Mesendoderm (in vitro differentiated cells): ENCODE measurements at regions not wholly inside any gene's neighbourhood (a gene's known extent, or its start where the extent isn't known, plus 50 kb on each side); places are given as distances from the start of the nearest gene placed in this dataset.

Experiments
- DNase-seq: peaks from one replicate; pipeline ENCODE4 v3.0.0; 2013
- H2AK5ac ChIP-seq: 2 replicates; pipeline ENCODE4 v1.6.1; 2013; ENCODE audit warnings: low read length, inconsistent platforms
- H2BK120ac ChIP-seq: 2 replicates; pipeline ENCODE4 v1.6.1; 2013; ENCODE audit warnings: low read depth, mild to moderate bottlenecking, low read length, moderate library complexity, mixed read lengths
- H2BK15ac ChIP-seq: replicated peaks from 2 replicates; pipeline ENCODE4 v1.6.1; 2013; ENCODE audit warnings: low read depth, mild to moderate bottlenecking, moderate library complexity
- H2BK5ac ChIP-seq: 2 replicates; pipeline ENCODE4 v1.6.1; 2013; ENCODE audit warnings: low read length, inconsistent platforms
- H3K18ac ChIP-seq: 2 replicates; pipeline ENCODE4 v1.6.1; 2013; ENCODE audit warnings: mild to moderate bottlenecking, low read length, mixed read lengths
- H3K23ac ChIP-seq: one replicate; pipeline ENCODE4 v1.6.1; 2013; ENCODE audit warnings: low read length
- H3K27ac ChIP-seq: 2 replicates; pipeline ENCODE4 v1.5.1; 2013; ENCODE audit warnings: low read depth, mild to moderate bottlenecking, inconsistent platforms, low read length, moderate library complexity
- H3K27me3 ChIP-seq: 2 replicates; pipeline ENCODE4 v1.6.1; 2013; ENCODE audit warnings: low read length, control low read depth, mild to moderate bottlenecking, inconsistent platforms; ENCODE audit not compliant: insufficient read depth, poor library complexity
- H3K36me3 ChIP-seq: 2 replicates; pipeline ENCODE4 v1.6.1; 2013; ENCODE audit warnings: low read length, inconsistent platforms; ENCODE audit not compliant: control insufficient read depth, insufficient read depth
- H3K4ac ChIP-seq: one replicate; pipeline ENCODE4 v1.6.1; 2013; ENCODE audit warnings: low read depth, mild to moderate bottlenecking, low read length, moderate library complexity
- H3K4me1 ChIP-seq: 2 replicates; pipeline ENCODE4 v1.6.1; 2013; ENCODE audit warnings: low read depth, low read length, inconsistent platforms; ENCODE audit not compliant: control insufficient read depth
- H3K4me2 ChIP-seq: 2 replicates; pipeline ENCODE4 v1.6.1; 2013; ENCODE audit warnings: low read length
- H3K4me3 ChIP-seq: 2 replicates; pipeline ENCODE4 v1.5.1; 2013; ENCODE audit warnings: mild to moderate bottlenecking, low read length
- H3K56ac ChIP-seq: one replicate; pipeline ENCODE4 v1.6.1; 2013; ENCODE audit warnings: low read length
- H3K79me1 ChIP-seq: 2 replicates; pipeline ENCODE4 v1.6.1; 2013; ENCODE audit warnings: low read length, inconsistent platforms
- H3K79me2 ChIP-seq: 2 replicates; pipeline ENCODE4 v1.6.1; 2013; ENCODE audit warnings: mild to moderate bottlenecking, low read length; ENCODE audit not compliant: control insufficient read depth, insufficient read depth
- H3K9ac ChIP-seq: 2 replicates; pipeline ENCODE4 v1.6.1; 2013; ENCODE audit warnings: low read length, inconsistent platforms
- H4K5ac ChIP-seq: one replicate; pipeline ENCODE4 v1.6.1; 2013; ENCODE audit warnings: low read length
- H4K8ac ChIP-seq: one replicate; pipeline ENCODE4 v1.6.1; 2013; ENCODE audit warnings: low read depth, mild to moderate bottlenecking, control low read depth, low read length, moderate library complexity
- WGBS: extraction: QIAGEN DNeasy Blood & Tissue Kit; methylation state at CpG from one replicate; pipeline ENCODE4 v1.1.7; 2013; ENCODE audit warnings: low lambda C conversion rate, missing lambda C conversion rate; ENCODE audit not compliant: insufficient coverage; ENCODE audit errors: extremely low coverage; 5-methylcytosine and 5-hydroxymethylcytosine counted together

DNA sequence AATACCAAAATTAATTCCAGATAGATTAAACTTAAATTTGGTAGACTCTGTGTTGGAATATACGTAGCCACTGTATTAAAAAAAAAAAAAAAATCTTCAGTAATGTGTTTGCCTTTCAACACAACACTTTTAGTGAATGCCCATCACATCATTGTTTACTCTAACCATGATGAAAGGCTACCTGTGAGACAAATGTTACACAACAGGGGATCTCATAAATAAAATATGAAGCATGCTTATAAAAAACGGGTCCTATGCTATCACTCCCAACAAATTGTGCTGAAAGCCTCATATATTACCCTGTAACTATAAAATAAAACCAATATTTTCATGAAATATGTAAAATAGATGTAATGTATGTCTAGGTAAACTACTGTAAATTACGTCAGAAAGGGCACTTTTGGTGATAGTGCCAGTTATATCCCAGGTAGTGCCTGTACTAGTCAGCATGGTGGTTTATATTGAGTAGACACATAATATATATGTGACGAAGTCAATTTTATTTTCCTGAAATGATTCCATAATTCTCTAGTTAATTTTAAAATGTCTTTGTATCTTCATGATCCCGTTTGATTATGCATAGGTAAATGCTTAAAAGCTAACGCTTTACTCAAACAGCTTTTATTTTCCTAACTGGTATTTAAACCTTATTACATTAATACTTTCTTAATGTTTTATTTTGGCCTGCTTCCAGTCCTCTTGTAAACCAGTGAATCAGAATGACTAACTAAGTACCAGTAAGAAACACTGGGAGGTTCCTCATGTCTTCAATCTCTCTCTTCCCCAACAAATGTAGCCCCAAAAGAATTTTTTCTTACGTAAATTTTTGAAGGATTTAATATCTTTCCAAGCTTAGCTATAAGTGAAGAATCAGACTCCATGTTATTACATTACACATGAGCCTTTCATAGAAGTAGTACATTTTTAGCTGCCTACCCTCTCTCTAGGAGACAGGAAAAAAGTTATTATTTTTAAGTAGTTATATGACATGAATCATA, 420.3 kb downstream of the GABRG2 start:
- Histone ChIP-seq H3K79me2 (no peaks in the 10 kb centered on the region), H3K27me3 (no peaks in the 10 kb centered on the region), H3K4me3 (no peak overlapping the region), H3K9ac (no peak overlapping the region), H3K56ac (no peak overlapping the region), H3K36me3 (no peaks in the 10 kb centered on the region), H3K27ac (no peak overlapping the region), H2AK5ac (no peak overlapping the region), H3K4me2 (no peak overlapping the region), H3K23ac (no peak overlapping the region), H2BK120ac (no peak overlapping the region), H3K79me1 (no peaks in the 10 kb centered on the region), H3K4ac (no peak overlapping the region), H2BK5ac (no peak overlapping the region), H3K4me1 (no peaks in the 10 kb centered on the region), H4K5ac (no peak overlapping the region), H4K8ac (no peak overlapping the region), H2BK15ac (no peak overlapping the region), H3K18ac (no peak overlapping the region)
- DNase-seq = no peak
- no CpG with 5 or more reads among the region's 7 CpGs for WGBS

DNA sequence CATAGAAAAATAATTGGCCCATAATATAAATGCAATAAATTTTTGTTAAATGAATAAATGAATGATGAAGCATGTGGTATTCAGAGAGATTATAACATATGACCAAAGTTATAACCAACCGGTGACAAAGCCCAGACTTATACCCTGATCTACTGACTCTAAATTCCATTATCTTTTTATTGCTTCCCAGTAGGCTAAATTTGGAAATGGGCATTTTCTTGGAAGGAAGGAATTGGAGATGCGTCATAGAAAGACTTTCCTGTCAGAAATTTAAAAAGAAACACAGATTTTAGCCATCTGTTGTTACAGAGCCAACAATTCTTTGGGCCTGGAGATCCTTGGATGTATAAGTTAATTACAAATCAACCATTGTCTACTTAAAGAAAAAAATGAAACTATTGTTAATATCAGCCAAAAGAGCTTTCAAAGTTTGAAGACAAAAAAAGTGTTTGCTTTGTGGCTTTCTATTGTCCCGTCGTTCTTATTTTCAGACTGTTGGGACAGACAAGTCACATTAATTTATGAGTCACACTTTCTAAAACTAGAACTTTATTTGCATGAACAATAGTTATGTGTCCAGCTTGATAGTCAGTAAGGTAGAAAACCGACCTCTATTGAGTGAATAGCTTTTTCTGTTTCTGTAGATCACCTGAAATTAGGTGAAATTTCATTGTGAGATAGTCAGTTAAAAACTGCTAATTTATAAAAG, 428.7 kb downstream of the GABRG2 start:
- no peak overlapping the region for H3K4me2 ChIP-seq
- H3K23ac ChIP-seq = no peak overlapping the region
- no peak overlapping the region for H3K56ac ChIP-seq
- no peak overlapping the region for H3K27ac ChIP-seq
- H3K79me1 ChIP-seq = no peaks in the 10 kb centered on the region
- H3K4me1 ChIP-seq = no peaks in the 10 kb centered on the region
- H3K18ac ChIP-seq = no peak overlapping the region
- WGBS = no CpG with 5 or more reads among the region's 5 CpGs
- no peaks in the 10 kb centered on the region for H3K79me2 ChIP-seq
- H4K8ac ChIP-seq = no peak overlapping the region
- no peak overlapping the region for H4K5ac ChIP-seq
- H2BK15ac ChIP-seq = no peak overlapping the region
- no peak overlapping the region for H2BK5ac ChIP-seq
- no peak overlapping the region for H3K4me3 ChIP-seq
- DNase-seq = no peak
- no peaks in the 10 kb centered on the region for H3K27me3 ChIP-seq
- H3K4ac ChIP-seq = no peak overlapping the region
- no peak overlapping the region for H3K9ac ChIP-seq
- no peak overlapping the region for H2BK120ac ChIP-seq
- no peak overlapping the region for H2AK5ac ChIP-seq
- H3K36me3 ChIP-seq = no peaks in the 10 kb centered on the region

DNA sequence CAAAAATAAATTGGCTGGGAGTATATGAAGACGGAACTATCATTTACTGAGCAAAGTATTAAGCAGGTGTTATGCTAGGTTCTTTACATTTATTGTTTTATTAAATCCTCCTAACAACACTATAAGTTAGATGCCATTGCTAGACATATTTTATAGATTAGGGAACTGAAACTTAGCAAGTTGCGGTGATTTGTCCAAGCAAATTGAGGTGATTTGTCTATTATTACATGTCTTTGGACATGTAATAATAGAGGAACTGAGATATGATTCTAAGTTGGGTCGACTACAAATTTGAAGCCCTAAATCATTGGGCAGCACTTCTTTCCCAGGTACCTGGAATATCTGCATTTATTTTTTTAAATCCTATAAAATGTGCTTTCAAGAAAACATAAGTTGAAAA, 429.9 kb downstream of the GABRG2 start:
- DNase-seq = no peak
- H2BK15ac ChIP-seq = no peak overlapping the region
- no peak overlapping the region for H3K4me3 ChIP-seq
- H3K27me3 ChIP-seq = no peaks in the 10 kb centered on the region
- no CpG with 5 or more reads among the region's 3 CpGs for WGBS
- no peak overlapping the region for H2AK5ac ChIP-seq
- no peak overlapping the region for H3K27ac ChIP-seq
- H3K4me2 ChIP-seq = no peak overlapping the region
- no peaks in the 10 kb centered on the region for H3K4me1 ChIP-seq
- no peaks in the 10 kb centered on the region for H3K79me2 ChIP-seq
- H3K56ac ChIP-seq = no peak overlapping the region
- H2BK5ac ChIP-seq = no peak overlapping the region
- H3K4ac ChIP-seq = no peak overlapping the region
- no peaks in the 10 kb centered on the region for H3K36me3 ChIP-seq
- H2BK120ac ChIP-seq = no peak overlapping the region
- H3K79me1 ChIP-seq = no peaks in the 10 kb centered on the region
- H4K5ac ChIP-seq = no peak overlapping the region
- H4K8ac ChIP-seq = no peak overlapping the region
- no peak overlapping the region for H3K18ac ChIP-seq
- no peak overlapping the region for H3K23ac ChIP-seq
- no peak overlapping the region for H3K9ac ChIP-seq

DNA sequence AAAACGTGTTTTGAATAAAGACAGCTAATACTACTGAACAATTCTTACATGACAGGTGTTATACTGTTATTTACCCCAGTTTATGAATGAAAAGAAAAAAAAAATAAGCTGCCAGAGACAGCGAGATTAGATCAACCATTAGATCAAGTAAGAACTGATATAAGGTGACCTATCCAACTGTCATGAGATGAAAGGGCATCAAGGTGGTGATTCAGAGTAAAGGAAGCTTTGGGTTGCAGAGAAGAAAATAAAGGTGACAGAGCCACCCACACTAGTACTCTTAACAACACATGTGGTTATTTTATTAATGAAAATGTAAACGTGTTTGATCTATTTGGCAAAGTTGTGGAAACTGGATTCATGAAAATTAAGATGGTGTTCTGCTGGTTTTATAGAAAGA, 435.2 kb downstream of the GABRG2 start:
- Histone ChIP-seq H2BK15ac (no peak overlapping the region), H3K56ac (no peak overlapping the region), H4K5ac (no peak overlapping the region), H3K79me1 (no peaks in the 10 kb centered on the region), H3K4ac (no peak overlapping the region), H3K18ac (no peak overlapping the region), H4K8ac (no peak overlapping the region), H2BK5ac (no peak overlapping the region), H3K4me1 (no peaks in the 10 kb centered on the region), H3K4me3 (no peak overlapping the region), H3K36me3 (no peaks in the 10 kb centered on the region), H3K79me2 (no peaks in the 10 kb centered on the region), H3K9ac (no peak overlapping the region), H3K23ac (no peak overlapping the region), H3K27ac (no peak overlapping the region), H3K27me3 (no peaks in the 10 kb centered on the region), H3K4me2 (no peak overlapping the region), H2AK5ac (no peak overlapping the region), H2BK120ac (no peak overlapping the region)
- DNase-seq = no peak
- WGBS = 100% methylated on average over 1 of the region's 3 CpGs

DNA sequence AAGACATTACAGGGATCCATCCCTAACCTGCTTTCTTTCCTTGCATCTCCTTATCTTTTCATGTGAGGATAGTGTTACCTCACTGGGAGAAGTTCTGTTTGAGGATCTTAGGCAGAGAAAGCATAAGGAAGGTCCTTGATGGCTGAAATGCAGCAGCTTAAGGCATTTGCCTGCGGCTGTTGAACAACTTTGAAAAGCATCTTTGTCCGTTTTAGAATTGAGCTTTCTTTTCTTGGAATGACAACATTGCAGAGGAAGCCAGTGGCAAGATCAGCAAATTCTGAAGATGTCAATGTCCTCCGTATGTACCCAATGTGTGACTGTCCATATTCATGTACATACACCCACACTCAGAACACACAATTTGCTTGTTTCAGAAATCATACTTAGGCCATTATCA, 436.2 kb downstream of the GABRG2 start:
- H3K18ac ChIP-seq = no peak overlapping the region
- H3K4me3 ChIP-seq = no peak overlapping the region
- H4K8ac ChIP-seq = no peak overlapping the region
- no peak overlapping the region for H3K4me2 ChIP-seq
- H3K27ac ChIP-seq = no peak overlapping the region
- no peaks in the 10 kb centered on the region for H3K27me3 ChIP-seq
- no peak overlapping the region for H3K23ac ChIP-seq
- H2BK15ac ChIP-seq = no peak overlapping the region
- DNase-seq = no peak
- no peak overlapping the region for H2BK120ac ChIP-seq
- no peak overlapping the region for H2BK5ac ChIP-seq
- no peak overlapping the region for H2AK5ac ChIP-seq
- no peaks in the 10 kb centered on the region for H3K79me2 ChIP-seq
- H4K5ac ChIP-seq = no peak overlapping the region
- no peak overlapping the region for H3K9ac ChIP-seq
- no peaks in the 10 kb centered on the region for H3K79me1 ChIP-seq
- no peak overlapping the region for H3K4ac ChIP-seq
- H3K4me1 ChIP-seq = no peaks in the 10 kb centered on the region
- H3K56ac ChIP-seq = no peak overlapping the region
- no CpG with 5 or more reads among the region's 3 CpGs for WGBS
- no peaks in the 10 kb centered on the region for H3K36me3 ChIP-seq
